Neural cell (in vitro differentiated cells): ENCODE measurements at regions not wholly inside any gene's neighbourhood (a gene's known extent, or its start where the extent isn't known, plus 50 kb on each side); places are given as distances from the start of the nearest gene placed in this dataset.

Experiments used
- H2AFZ ChIP-seq: fragments of 200-600, 300-800 bp; sonication (generic), shearing (Covaris generic); 2 replicates; pipeline ENCODE4 v1.6.0; 2014; ENCODE audit warnings: low read depth, mild to moderate bottlenecking, antibody characterized with exemption, low read length, moderate library complexity
- H3F3A ChIP-seq: fragments of 200-600 bp; shearing (Covaris generic); 2 replicates; pipeline ENCODE4 v1.6.1; 2016; ENCODE audit warnings: mild to moderate bottlenecking, moderate library complexity, mixed read lengths, antibody characterized with exemption, low read length; ENCODE audit not compliant: insufficient read depth, poor library complexity, severe bottlenecking
- H3K27ac ChIP-seq: fragments of 200-600, 300-800 bp; sonication (generic), shearing (Covaris generic); 2 replicates; pipeline ENCODE4 v1.5.1; 2014; ENCODE audit warnings: mild to moderate bottlenecking, low read length, moderate library complexity
- H3K27me3 ChIP-seq: fragments of 300-800, 200-600 bp; sonication (generic), shearing (Covaris generic); 2 replicates; pipeline ENCODE4 v1.6.0; 2014; ENCODE audit warnings: mild to moderate bottlenecking, low read depth, low read length, moderate library complexity; ENCODE audit not compliant: insufficient read depth
- H3K36me3 ChIP-seq: fragments of 300-800, 200-600 bp; sonication (generic), shearing (Covaris generic); 2 replicates; pipeline ENCODE4 v1.5.1; 2014; ENCODE audit warnings: mild to moderate bottlenecking, antibody characterized with exemption, low read length, moderate library complexity; ENCODE audit not compliant: insufficient read depth
- H3K4me2 ChIP-seq: fragments of 300-800, 200-600 bp; sonication (generic), shearing (Covaris generic); 2 replicates; pipeline ENCODE4 v1.6.0; 2014; ENCODE audit warnings: mild to moderate bottlenecking, low read length
- H3K4me3 ChIP-seq: fragments of 300-800, 200-600 bp; sonication (generic), shearing (Covaris generic); 2 replicates; pipeline ENCODE4 v1.5.1; 2014; ENCODE audit warnings: mild to moderate bottlenecking, low read length, moderate library complexity
- H3K79me2 ChIP-seq: fragments of 200-600 bp; shearing (Covaris generic); replicated peaks from 2 replicates; pipeline ENCODE4 v1.6.0; 2014; ENCODE audit warnings: mild to moderate bottlenecking, low read length, moderate library complexity; ENCODE audit not compliant: insufficient read depth
- H3K9ac ChIP-seq: fragments of 300-800, 200-600 bp; sonication (generic), shearing (Covaris generic); 2 replicates; pipeline ENCODE4 v1.6.1; 2016; ENCODE audit warnings: mild to moderate bottlenecking, low read length, mixed read lengths
- H3K9me2 ChIP-seq: fragments of 200-600 bp; shearing (Covaris generic); 2 replicates; pipeline ENCODE4 v1.6.1; 2016; ENCODE audit warnings: mild to moderate bottlenecking, low read length, mixed read lengths; ENCODE audit not compliant: insufficient read depth
- H3K9me3 ChIP-seq: fragments of 200-600, 300-800 bp; sonication (generic), shearing (Covaris generic); 2 replicates; pipeline ENCODE4 v1.6.1; 2016; ENCODE audit warnings: mild to moderate bottlenecking, mixed run types, low read length, moderate library complexity, mixed read lengths
- H4K20me1 ChIP-seq: fragments of 200-600 bp; shearing (Covaris generic); 2 replicates; pipeline ENCODE4 v1.6.1; 2016; ENCODE audit warnings: mild to moderate bottlenecking, mixed run types; ENCODE audit not compliant: insufficient read depth
- EP300 ChIP-seq: fragments of 450-650 bp; conservative IDR thresholded peaks from 2 replicates; pipeline ENCODE4 v1.6.1; 2014; ENCODE audit warnings: antibody characterized with exemption, mild to moderate bottlenecking, moderate library complexity; ENCODE audit not compliant: poor library complexity, severe bottlenecking
- EZH2 ChIP-seq: fragments of 200-600, 300-800 bp; shearing (Covaris generic), sonication (generic); IDR thresholded peaks from 2 replicates; pipeline ENCODE4 v1.6.1; 2014; ENCODE audit warnings: antibody characterized with exemption, low read length, borderline replicate concordance, mild to moderate bottlenecking; ENCODE audit not compliant: insufficient read depth, poor library complexity, severe bottlenecking
- MXI1 ChIP-seq: fragments of 450-650 bp; conservative IDR thresholded peaks from 2 replicates; pipeline ENCODE4 v1.6.1; 2014; ENCODE audit warnings: antibody characterized with exemption, mild to moderate bottlenecking; ENCODE audit not compliant: poor library complexity, severe bottlenecking
- POLR2AphosphoS5 ChIP-seq: IDR thresholded peaks from 2 replicates; pipeline ENCODE4 v1.6.1; 2012
- RAD21 ChIP-seq: fragments of 450-650 bp; conservative IDR thresholded peaks from 2 replicates; pipeline ENCODE4 v1.6.1; 2014; ENCODE audit warnings: antibody characterized with exemption, mild to moderate bottlenecking, moderate library complexity
- SMC3 ChIP-seq: fragments of 450-650 bp; conservative IDR thresholded peaks from 2 replicates; pipeline ENCODE4 v1.6.1; 2014; ENCODE audit warnings: antibody characterized with exemption, mild to moderate bottlenecking, moderate library complexity; ENCODE audit not compliant: poor library complexity
- TAF1 ChIP-seq: IDR thresholded peaks from 2 replicates; pipeline ENCODE4 v1.6.1; 2012; ENCODE audit warnings: low read depth
- TF ChIP-seq, protein P1 (sequence below): IDR thresholded peaks from 2 replicates; pipeline ENCODE4 v1.6.1; 2012; ENCODE audit warnings: borderline replicate concordance

DNA sequence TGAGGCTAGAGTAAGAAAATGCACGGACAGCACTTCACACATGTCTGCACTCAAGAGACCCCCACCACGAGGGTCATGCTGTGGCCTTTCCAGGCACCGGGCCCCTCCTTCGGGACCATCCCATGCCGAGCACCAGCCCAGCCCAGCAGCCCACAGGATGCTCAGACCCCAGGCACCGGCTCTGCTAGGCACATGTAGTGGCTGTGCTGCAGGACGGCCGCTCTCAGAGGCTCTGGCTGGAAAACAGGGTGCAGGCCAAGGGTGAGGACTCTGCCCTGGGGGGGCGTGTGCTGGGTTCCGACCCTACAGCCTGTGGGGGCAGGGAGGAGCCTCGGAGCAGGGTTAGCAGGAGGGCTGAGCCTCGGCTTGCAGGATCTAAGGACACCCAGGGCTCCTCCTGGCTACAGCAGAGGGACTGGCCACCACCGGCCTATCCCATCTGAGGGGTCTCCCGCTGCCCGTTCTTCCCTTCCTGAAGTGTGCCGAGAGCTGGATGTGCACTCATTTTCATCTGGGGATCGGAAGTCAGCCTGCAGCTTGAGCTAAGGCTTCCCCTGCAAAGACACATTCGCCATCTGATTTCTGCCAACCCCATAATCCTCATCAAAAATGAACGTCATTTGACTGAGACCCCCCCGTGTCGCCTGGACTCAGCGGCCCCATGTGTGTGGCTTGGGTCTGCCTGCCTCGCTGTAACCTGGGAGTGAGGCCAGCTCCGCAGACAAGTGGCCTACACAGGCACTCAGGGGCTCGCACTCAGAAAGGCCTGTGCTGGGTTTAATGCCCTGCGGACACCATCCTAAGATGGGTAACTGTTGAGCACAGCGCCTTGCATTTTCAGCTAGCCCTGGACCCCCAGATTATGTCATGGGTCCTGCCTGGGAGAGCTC lies 293.1 kb upstream of the FOXF1 start:
- Histone ChIP-seq H3K9me2 (no peaks in the 10 kb centered on the region), H3K4me3 (no peak overlapping the region), H3K9ac (no peak overlapping the region), H3K79me2 (no peaks in the 10 kb centered on the region), H3K4me2 (no peak overlapping the region), H3K27me3 (no peaks in the 10 kb centered on the region), H4K20me1 (no peaks in the 10 kb centered on the region), H3K9me3 (no peaks in the 10 kb centered on the region), H2AFZ (no peak overlapping the region), H3K36me3 (no peaks in the 10 kb centered on the region), H3K27ac (no peak overlapping the region), H3F3A (no peaks in the 10 kb centered on the region)
- TF ChIP-seq RAD21: no peak
- TF ChIP-seq EZH2: no peak
- TF ChIP-seq, protein P1, sequence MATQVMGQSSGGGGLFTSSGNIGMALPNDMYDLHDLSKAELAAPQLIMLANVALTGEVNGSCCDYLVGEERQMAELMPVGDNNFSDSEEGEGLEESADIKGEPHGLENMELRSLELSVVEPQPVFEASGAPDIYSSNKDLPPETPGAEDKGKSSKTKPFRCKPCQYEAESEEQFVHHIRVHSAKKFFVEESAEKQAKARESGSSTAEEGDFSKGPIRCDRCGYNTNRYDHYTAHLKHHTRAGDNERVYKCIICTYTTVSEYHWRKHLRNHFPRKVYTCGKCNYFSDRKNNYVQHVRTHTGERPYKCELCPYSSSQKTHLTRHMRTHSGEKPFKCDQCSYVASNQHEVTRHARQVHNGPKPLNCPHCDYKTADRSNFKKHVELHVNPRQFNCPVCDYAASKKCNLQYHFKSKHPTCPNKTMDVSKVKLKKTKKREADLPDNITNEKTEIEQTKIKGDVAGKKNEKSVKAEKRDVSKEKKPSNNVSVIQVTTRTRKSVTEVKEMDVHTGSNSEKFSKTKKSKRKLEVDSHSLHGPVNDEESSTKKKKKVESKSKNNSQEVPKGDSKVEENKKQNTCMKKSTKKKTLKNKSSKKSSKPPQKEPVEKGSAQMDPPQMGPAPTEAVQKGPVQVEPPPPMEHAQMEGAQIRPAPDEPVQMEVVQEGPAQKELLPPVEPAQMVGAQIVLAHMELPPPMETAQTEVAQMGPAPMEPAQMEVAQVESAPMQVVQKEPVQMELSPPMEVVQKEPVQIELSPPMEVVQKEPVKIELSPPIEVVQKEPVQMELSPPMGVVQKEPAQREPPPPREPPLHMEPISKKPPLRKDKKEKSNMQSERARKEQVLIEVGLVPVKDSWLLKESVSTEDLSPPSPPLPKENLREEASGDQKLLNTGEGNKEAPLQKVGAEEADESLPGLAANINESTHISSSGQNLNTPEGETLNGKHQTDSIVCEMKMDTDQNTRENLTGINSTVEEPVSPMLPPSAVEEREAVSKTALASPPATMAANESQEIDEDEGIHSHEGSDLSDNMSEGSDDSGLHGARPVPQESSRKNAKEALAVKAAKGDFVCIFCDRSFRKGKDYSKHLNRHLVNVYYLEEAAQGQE: no peak
- no peak for TF ChIP-seq TAF1
- TF ChIP-seq EP300: no peak
- no peak for TF ChIP-seq POLR2AphosphoS5
- TF ChIP-seq MXI1: no peak

- Histone ChIP-seq H3K4me2 (no peak overlapping the region), H3K9me3 (no peaks in the 10 kb centered on the region), H3K9me2 (no peaks in the 10 kb centered on the region), H4K20me1 (no peaks in the 10 kb centered on the region), H3K4me3 (no peak overlapping the region), H3K27me3 (no peaks in the 10 kb centered on the region), H3K79me2 (no peaks in the 10 kb centered on the region), H2AFZ (no peak overlapping the region), H3K36me3 (no peaks in the 10 kb centered on the region), H3K9ac (no peak overlapping the region), H3K27ac (no peak overlapping the region), H3F3A (no peaks in the 10 kb centered on the region)
- TF ChIP-seq POLR2AphosphoS5: no peak
Measured at GRCh38 chr16:86217891-86218270, 292.4 kb upstream of the FOXF1 start.

DNA sequence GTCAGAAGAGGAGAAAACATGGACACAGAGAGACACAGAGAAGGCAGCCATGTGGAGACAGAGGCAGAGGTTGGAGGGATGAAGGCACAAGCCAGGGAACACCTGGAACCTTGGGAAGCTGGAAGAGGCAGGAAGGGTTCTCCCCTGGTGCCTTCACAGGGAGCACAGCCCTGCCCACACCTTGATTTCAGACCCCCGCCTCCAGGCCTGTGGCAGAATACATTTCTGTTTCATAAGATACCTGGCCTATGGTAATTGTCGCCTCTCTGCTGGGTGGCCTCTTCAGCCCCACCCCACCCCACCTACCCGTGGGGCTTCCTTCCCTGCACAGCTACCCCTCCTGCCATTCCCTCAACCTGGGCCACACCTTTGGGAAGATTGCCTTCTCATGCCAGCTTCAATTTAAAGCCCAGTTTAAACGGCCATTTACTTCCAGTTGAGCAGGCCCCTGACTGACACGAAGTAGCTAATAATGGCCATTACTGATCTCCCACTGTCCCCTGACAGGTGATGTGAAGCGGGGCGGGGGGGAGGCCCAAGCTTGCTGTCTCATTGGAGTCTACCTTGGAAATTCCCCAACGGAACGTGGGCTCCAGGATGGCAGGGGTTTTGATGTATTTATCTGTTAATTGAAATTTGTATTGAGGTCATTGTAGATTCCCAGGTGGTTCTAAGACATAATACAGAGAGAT lies 291.7 kb upstream of the FOXF1 start:
- H3K9me2 ChIP-seq: no peaks in the 10 kb centered on the region
- H3F3A ChIP-seq: no peaks in the 10 kb centered on the region
- no peak overlapping the region for H2AFZ ChIP-seq
- no peak overlapping the region for H3K9ac ChIP-seq
- no peak overlapping the region for H3K4me3 ChIP-seq
- no peaks in the 10 kb centered on the region for H3K9me3 ChIP-seq
- no peaks in the 10 kb centered on the region for H4K20me1 ChIP-seq
- no peaks in the 10 kb centered on the region for H3K79me2 ChIP-seq
- H3K27me3 ChIP-seq: no peaks in the 10 kb centered on the region
- no peak overlapping the region for H3K4me2 ChIP-seq
- no peaks in the 10 kb centered on the region for H3K36me3 ChIP-seq
- H3K27ac ChIP-seq: no peak overlapping the region
- TF ChIP-seq EP300 (peak; percentile 71), RAD21 (no peak), POLR2AphosphoS5 (peak; percentile 83), MXI1 (no peak), EZH2 (no peak), SMC3 (no peak), TAF1 (no peak)
